OCI-LY3 (cell line): ENCODE measurements at regions not wholly inside any gene's neighbourhood (a gene's known extent, or its start where the extent isn't known, plus 50 kb on each side); places are given as distances from the start of the nearest gene placed in this dataset.

ENCODE experiments used
- EZH2phosphoT487 ChIP-seq: fragments of 200-600 bp; shearing (Covaris generic); IDR thresholded peaks from 2 replicates; pipeline ENCODE4 v1.6.1; 2018; ENCODE audit warnings: antibody characterized with exemption, mixed run types, low read depth
- TF ChIP-seq, protein P1 (sequence below): fragments of 200-600, 300-600 bp; sonication (generic); IDR thresholded peaks from 2 replicates; pipeline ENCODE4 v1.5.1; 2014; ENCODE audit warnings: antibody characterized with exemption, low read length, low read depth

DNA sequence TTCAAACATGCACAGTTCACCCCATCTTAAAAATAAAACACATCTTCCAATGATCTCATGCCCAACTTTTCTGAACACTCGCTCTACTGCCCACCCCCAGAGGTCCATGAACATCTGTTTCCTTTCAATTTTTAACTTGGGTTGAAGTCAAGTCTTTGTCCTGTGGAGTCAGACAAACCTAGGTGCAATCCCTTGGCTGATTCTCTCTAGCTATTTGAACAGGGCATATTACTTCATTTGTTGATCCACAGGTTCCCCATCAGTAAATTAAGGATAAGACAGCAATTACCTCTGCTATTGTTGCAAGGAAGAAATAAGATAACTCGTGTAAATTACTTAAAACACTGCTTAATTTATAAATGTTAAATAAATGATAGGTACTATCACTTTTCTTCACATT, 180.1 kb downstream of the CNTN3 start:
- TF ChIP-seq, protein P1, sequence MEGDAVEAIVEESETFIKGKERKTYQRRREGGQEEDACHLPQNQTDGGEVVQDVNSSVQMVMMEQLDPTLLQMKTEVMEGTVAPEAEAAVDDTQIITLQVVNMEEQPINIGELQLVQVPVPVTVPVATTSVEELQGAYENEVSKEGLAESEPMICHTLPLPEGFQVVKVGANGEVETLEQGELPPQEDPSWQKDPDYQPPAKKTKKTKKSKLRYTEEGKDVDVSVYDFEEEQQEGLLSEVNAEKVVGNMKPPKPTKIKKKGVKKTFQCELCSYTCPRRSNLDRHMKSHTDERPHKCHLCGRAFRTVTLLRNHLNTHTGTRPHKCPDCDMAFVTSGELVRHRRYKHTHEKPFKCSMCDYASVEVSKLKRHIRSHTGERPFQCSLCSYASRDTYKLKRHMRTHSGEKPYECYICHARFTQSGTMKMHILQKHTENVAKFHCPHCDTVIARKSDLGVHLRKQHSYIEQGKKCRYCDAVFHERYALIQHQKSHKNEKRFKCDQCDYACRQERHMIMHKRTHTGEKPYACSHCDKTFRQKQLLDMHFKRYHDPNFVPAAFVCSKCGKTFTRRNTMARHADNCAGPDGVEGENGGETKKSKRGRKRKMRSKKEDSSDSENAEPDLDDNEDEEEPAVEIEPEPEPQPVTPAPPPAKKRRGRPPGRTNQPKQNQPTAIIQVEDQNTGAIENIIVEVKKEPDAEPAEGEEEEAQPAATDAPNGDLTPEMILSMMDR: no peak
- no peak for TF ChIP-seq EZH2phosphoT487
